Activated T-helper 1 cell treated with anti-CD3 and anti-CD28 coated beads, Interleukin-2, amount 50 U/mL, for 16 hours (primary cell): ENCODE measurements at regions not wholly inside any gene's neighbourhood (a gene's known extent, or its start where the extent isn't known, plus 50 kb on each side); places are given as distances from the start of the nearest gene placed in this dataset.
"Not testable (repeated sequence)": the region's sequence is repeated elsewhere in the genome, so short reads cannot be mapped to it uniquely, and the experiment has no call there.

Experiments
- DNase-seq, 2 donors: peaks; one replicate each; pipeline ENCODE4 v3.0.0-alpha.2; 2020; ENCODE audit warnings: low read depth in 1 of 2, low spot score in 1 of 2

GRCh38 chr7:149714081-149714909 is 59.1 kb downstream of the ZNF467 start:
- DNase-seq = peak; percentile 91 to 92

DNA sequence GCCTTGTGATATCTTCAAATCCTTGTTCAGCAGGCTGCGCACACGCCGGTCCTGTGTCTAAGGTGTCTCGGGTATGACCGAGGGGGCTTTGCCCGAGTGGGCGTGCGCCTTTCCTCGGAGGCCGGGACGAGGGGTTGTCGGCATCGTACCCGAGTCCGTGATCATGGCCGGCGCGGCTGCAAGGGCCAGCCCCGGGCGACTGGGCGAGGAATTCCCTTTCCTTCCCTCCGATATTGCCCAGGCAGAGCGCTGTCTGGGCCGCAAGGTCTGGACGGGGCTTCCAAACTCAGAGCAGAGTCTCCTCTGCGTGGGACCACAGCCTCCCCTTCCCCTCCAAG is 59.7 kb downstream of the ZNF467 start:
- DNase-seq = no peak

DNA sequence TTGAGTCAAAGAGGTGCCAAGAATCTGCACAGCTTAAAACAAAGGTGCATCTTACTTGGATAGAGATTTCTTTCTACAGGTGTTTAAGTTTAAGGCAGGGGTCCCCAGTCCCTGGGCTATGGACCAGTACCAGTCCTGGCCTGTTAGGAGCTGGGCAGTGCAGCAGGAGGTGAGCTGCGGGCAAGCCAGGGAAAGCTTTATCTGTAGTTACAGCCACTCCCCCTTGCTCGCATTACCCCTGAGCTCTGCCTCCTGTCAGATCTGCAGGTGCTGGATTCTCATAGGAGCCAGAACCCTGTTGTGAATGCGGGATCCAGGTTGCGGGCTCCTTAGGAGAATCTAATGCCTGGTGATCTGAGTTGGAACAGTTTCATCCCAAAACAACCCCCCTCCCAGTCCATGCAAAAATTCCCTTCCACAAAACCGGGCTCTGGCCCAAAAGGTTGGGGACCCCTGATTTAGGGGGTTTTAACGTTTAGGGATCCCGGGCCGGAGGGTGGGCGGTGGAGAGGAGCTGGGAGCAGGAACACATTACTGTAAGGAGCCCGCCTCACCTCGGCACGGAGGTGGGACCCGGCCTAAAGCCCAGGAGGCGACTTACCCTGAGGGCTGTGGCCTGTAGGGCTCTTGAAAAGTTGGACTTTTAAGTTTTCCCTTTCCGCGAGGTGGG is 60.2 kb downstream of the ZNF467 start:
- DNase-seq = no peak

GRCh38 chr7:149708026-149708425 is 65.4 kb downstream of the ZNF467 start:
- DNase-seq = no peak

DNA sequence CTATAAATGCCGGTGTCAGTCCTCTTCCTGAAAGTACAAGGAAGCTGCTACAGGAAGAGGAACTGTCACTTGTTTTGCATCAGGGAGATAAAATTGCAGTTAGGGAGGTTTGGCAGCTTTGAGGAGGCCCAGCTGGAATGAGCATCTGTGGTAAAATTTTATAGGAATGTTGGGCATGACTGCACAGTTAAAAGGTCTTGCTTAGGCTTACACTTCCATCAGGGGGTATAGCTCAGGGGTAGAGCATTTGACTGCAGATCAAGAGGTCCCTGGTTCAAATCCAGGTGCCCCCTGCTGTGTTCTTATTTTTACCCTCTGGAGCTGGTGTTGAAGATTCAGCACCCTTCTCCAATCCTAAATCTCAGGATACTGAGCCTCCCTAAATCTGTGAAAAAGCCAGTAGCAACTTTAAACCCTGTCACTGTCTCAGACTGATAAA is 65.9 kb downstream of the ZNF467 start:
- no peak for DNase-seq

DNA sequence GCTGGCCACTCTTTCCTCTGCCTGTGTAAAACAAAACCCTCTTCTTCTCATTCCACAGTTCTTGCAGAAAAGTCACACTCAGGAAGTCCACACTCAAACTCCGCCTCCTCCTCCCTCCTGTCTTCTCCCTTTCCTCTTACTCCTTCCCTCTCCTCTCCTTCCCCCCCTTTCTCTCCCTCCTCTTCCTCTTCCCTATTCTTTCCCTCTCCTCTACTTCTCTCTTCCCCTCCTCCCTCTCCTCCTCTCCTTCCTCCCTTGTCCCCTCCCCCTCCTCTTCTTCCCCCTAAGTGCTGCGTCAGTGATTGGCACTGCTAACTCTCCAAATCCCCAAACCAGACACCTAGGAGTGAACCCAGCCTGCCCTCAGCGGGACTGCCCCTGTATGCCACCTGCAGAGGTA is 67.0 kb downstream of the ZNF467 start:
- DNase-seq = no peak

DNA sequence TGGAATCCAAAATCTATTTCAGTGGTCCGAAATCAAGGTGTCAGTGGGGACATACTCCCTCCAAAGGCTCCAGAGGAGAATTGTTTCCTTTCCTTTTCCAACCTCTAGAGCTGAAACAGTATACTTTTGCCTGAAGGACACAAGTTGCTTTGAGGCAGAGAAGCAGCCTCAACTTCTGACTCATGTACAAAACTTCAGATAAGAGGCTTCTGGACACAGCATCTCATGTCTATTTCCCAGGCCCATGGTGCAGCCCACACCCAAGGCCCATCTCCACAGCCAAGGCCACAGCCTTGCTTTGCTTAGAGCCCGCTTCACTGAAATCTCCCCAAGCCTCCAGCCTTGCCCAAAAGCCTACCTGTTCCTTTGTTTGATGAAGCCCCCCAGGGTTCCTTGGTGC is 68.9 kb downstream of the ZNF467 start:
- no peak for DNase-seq

DNA sequence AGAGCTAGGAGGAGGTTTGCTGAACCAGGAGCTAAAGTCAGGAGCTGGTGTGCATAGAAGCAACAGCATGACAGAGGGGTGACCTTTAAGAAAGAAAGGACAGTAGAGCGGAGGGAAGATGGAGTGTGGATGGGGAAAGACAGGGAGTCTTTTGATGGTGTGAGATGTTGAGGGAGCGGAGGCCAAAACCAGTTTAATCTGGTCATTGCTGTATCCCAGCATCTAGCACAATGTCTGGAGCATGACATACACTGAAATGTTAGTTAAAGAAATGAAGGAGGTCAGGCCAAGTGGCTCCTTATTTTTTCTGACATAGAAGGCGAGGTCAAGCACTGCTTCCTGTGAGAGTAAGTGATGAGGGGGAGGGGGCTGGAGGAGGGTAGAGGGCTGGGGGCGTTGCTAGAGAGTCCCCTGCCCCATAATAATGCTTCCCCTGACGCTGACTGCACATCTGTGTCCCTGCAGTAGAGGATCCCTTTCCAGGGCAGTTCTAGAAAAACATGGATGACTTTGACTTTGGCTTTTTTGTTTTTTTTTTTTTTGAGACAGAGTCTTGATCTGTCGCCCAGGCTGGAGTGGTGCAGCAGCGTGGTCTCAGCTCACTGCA is 70.2 kb downstream of the ZNF467 start:
- DNase-seq = no peak

- no peak for DNase-seq
Measured at GRCh38 chr7:149701495-149702240, 71.7 kb downstream of the ZNF467 start.

GRCh38 chr7:149697767-149698166 is 75.6 kb downstream of the ZNF467 start:
- not testable (repeated sequence) for DNase-seq

DNA sequence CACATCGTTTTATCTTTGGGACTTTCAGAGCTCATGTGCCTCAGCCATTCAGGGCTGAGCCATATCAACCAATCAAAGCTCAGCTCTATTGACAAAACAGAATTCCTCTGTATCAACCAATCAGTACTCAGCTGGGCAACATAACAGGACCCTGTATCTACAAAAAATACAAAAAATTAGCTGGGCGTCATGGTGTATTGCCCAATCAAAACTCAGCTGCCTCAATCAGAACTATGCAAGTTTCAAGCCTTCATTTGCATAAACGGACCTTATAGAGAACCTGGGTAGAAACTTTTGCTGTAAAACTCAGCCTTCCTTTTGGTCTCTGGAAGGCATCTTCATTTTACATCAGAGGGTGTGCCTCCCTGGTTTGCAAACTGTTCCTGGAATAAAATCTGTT is 77.1 kb downstream of the ZNF467 start:
- no peak for DNase-seq

DNA sequence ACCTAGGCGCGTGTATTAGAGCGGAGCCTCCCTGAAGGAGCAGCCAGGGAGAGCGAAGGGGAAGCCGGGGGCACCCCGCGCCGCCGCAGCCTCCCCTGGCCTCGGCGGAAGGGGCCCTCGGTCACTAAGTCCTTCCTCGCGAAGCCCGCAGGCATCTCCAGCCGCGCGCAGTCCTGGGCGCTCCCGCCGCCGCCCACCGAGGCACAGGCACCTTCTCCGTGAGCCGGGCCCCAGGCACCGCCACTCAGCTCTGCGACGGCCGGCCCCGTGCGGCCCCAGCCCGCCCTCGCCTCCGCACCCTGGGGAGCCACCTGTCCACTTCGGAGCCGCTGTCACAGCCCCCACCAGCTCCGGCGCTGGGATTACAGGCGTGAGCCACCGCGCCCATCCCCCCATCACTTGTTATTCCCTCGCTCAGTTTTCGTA is 80.8 kb downstream of the ZNF467 start:
- no peak for DNase-seq

DNA sequence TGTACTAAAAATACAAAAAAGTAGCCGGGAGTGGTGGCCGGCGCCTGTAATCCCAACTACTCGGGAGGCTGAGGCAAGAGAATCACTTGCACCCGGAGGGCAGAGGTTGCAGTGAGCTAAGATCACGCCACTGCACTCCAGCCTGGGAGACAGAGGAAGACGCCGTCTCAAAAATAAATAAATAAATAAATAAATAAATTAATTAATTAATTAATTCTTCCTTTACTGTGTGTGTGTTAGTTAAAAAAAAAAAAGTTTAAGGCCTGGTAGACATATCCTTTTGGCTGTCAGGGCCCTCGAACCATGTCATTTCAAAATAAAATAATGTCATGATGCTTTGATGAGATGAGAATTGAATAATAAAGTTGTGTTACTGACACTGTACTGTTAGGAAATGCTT is 81.3 kb downstream of the ZNF467 start:
- DNase-seq = no peak

DNA sequence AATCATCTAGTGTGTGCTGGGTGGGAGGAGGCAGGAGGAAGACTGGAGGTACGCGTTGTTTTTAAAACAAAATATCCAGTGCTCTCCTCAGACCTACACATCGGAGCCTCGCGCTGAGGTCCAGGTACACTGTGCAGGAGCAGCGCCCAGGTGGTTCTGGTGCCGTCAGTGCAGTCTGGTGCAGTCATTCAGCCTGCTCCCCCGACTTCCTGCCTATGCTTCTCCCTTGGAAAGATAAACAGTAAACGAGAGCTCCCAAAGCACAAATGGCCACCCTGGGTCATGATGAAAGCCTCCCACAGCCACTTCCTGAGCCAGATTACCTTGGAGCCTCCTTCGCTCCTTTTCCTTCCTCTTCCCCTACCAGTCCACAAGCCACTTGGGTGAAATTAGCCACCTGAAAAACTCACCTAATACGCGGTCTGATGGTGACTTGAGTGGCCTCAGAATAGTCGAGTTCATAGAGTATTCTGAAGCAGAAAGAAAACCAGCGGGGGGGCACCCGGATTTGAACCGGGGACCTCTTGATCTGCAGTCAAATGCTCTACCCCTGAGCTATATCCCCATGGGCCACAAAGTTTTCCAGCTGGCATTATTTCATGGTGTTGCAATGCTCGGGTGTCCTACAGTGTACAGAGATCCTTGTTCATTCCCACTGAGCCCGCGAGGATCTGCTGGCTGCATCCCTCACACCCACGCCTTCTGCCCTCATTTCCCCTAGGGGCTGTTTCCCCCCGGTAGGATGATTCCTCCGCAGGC is 82.5 kb downstream of the ZNF467 start:
- no peak for DNase-seq

DNA sequence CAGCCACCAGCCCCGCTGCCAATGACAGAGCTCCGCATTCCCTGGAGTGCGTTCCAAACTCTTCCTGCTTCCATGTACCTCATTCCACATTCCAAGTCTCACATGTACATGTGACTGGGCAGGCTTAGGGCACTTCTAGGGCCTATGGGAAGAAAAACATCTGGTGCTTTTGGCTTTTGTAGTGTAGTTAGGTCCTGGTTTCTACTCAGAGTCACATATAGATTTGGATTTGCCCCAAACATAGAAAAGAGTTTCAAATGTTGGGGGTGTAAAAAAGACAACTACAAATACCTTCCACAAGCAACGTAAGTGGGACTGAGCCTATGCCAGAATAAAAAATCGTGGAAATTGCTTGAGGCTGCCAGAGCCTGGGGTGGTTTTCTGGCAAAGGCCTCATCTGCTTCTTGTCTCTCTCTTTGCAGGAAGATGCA is 84.1 kb downstream of the ZNF467 start:
- no peak for DNase-seq

DNA sequence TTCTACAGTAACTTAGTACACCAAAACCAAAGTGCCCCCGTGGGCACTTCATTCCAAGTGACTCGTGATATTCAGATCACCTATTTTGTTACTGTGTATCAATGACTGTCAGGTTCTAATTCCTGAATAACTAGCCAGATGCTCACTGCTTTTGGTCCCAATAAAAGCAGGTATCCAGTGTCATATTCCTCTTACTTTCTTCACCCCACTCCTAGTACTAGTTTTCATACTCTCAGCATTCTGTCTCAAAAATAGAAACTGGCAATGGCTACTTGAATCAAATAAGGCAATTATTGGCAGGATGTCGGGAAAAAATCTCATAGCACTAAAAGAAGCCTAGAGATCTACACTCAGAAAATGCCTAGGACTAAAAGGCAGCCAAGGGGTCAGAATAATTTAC is 84.6 kb downstream of the ZNF467 start:
- DNase-seq = no peak

GRCh38 chr7:149687820-149688219 is 85.6 kb downstream of the ZNF467 start:
- not testable (repeated sequence) for DNase-seq

- DNase-seq = no peak
Measured at GRCh38 chr7:149686449-149686848, 86.9 kb downstream of the ZNF467 start.

- DNase-seq = no peak
Measured at GRCh38 chr7:149686011-149686410, 87.4 kb downstream of the ZNF467 start.

GRCh38 chr7:149685455-149685854 is 87.9 kb downstream of the ZNF467 start:
- no peak for DNase-seq

GRCh38 chr7:149683898-149684297 is 89.5 kb downstream of the ZNF467 start:
- no peak for DNase-seq
